ENCODE measurements at regions not wholly inside any gene's neighbourhood (a gene's known extent, or its start where the extent isn't known, plus 50 kb on each side); places are given as distances from the start of the nearest gene placed in this dataset.

- no peak for ATAC-seq
- Histone ChIP-seq H3K36me3 (no peaks in the 10 kb centered on the region), H3K4me3 (no peak overlapping the region), H3K9me3 (no peaks in the 10 kb centered on the region), H3K4me1 (no peaks in the 10 kb centered on the region), H3K27me3 (no peaks in the 10 kb centered on the region), H3K27ac (no peak overlapping the region)
- in situ Hi-C loops (cut with MboI; ENCODE audit: low sequenced_read_pairs in 4 of 4) (no loop called here), intact Hi-C loops (cut with DNase I; ENCODE audit: low total_unique reads) (no loop called here)
- no peak for DNase-seq
- no peak for TF ChIP-seq CTCF (IDR thresholded peaks at IDR 0.05 in 4 of 5, conservative IDR thresholded peaks at IDR 0.05 in 1 of 5)
- no peak for TF ChIP-seq POLR2A (IDR thresholded peaks at IDR 0.05)
These were observed 582.3 kb upstream of the CNTNAP2 start for GRCh38 chr7:145534301-145534700.

- Histone ChIP-seq H3K4me3 (no peak overlapping the region), H3K27ac (no peak overlapping the region), H3K27me3 (no peaks in the 10 kb centered on the region), H3K36me3 (no peaks in the 10 kb centered on the region), H3K4me1 (no peaks in the 10 kb centered on the region), H3K9me3 (no peaks in the 10 kb centered on the region)
- TF ChIP-seq CTCF (IDR thresholded peaks at IDR 0.05 in 4 of 5, conservative IDR thresholded peaks at IDR 0.05 in 1 of 5) (no peak), POLR2A (IDR thresholded peaks at IDR 0.05) (no peak)
- intact Hi-C loops (cut with DNase I; ENCODE audit: low total_unique reads) (no loop called here), in situ Hi-C loops (cut with MboI; ENCODE audit: low sequenced_read_pairs in 4 of 4) (no loop called here)
- no peak for DNase-seq
- no peak for ATAC-seq
These were observed 596.3 kb upstream of the CNTNAP2 start for GRCh38 chr7:145520284-145520683.

GRCh38 chr7:145511004-145511403, 605.6 kb upstream of the CNTNAP2 start:
- no peak for TF ChIP-seq CTCF (IDR thresholded peaks at IDR 0.05 in 4 of 5, conservative IDR thresholded peaks at IDR 0.05 in 1 of 5)
- TF ChIP-seq POLR2A (IDR thresholded peaks at IDR 0.05): no peak
- H3K9me3 ChIP-seq: no peaks in the 10 kb centered on the region
- no peak for ATAC-seq
- H3K4me3 ChIP-seq: no peak overlapping the region
- H3K36me3 ChIP-seq: no peaks in the 10 kb centered on the region
- intact Hi-C loops (cut with DNase I; ENCODE audit: low total_unique reads) (no loop called here), in situ Hi-C loops (cut with MboI; ENCODE audit: low sequenced_read_pairs in 4 of 4) (no loop called here)
- no peaks in the 10 kb centered on the region for H3K27me3 ChIP-seq
- no peak for DNase-seq
- H3K4me1 ChIP-seq: no peaks in the 10 kb centered on the region
- no peak overlapping the region for H3K27ac ChIP-seq

DNA sequence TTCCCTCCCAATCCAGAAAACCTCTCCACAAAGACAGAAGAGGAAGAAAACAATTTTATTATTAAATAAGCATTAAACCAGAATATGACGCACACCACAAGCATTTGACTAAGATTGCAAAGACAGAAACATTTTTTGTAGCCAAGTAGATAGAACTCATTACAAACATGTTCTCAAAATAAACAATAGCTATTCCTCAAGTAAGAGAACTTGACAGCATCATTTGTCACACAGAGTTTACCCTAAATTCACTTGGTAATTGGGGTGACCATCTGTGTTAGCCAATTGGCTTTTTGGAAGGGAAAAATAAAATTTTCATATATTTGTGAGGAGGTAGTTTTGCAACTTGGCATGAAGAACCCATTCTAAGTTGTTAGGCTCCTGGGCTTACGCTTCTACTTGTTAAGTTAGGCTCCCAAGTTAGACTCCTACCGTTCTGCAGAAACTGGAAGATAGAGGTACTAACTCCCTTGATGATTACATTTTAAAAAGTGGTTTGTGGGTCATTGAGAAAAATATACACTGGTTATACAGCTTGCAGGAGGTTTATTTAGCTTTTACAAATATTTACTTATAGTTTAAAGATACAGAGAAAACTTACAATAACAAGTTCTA, 618.6 kb upstream of the CNTNAP2 start:
- no peak for TF ChIP-seq POLR2A (IDR thresholded peaks at IDR 0.05)

DNA sequence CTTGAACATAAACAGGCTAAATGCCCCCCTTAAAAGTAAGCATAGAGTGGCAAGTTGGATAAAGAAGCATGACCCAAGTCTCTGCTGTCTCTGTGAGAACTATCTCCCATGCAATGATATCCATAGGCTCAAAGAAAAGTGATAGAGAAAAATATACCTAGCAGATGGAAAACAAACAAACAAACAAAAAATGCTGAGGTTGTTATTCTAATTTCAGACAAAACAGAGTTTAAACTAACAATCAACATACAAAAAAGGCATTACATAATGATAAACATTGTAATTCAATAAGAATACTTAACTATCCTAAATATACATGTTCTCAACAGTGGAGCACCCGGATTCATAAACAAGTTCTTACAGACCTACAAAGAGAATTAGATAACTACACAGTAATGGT, 626.2 kb upstream of the CNTNAP2 start:
- TF ChIP-seq CTCF (IDR thresholded peaks at IDR 0.05 in 4 of 5, conservative IDR thresholded peaks at IDR 0.05 in 1 of 5): no peak
- TF ChIP-seq POLR2A (IDR thresholded peaks at IDR 0.05): no peak
- Histone ChIP-seq H3K4me1 (no peaks in the 10 kb centered on the region), H3K27me3 (no peaks in the 10 kb centered on the region), H3K9me3 (no peaks in the 10 kb centered on the region), H3K4me3 (no peak overlapping the region), H3K36me3 (no peaks in the 10 kb centered on the region), H3K27ac (no peak overlapping the region)
- DNase-seq (no peak), ATAC-seq (no peak)
- intact Hi-C loops (cut with DNase I; ENCODE audit: low total_unique reads): no loop called here
- in situ Hi-C loops (cut with MboI; ENCODE audit: low sequenced_read_pairs in 4 of 4): no loop called here

More for the DNA sequence above, 618.6 kb upstream of the CNTNAP2 start:
- intact Hi-C loops (cut with DNase I; ENCODE audit: low total_unique reads) (no loop called here), in situ Hi-C loops (cut with MboI; ENCODE audit: low sequenced_read_pairs in 4 of 4) (no loop called here)
- Histone ChIP-seq H3K27me3 (no peaks in the 10 kb centered on the region), H3K9me3 (no peaks in the 10 kb centered on the region), H3K27ac (no peak overlapping the region), H3K36me3 (no peaks in the 10 kb centered on the region), H3K4me3 (no peak overlapping the region), H3K4me1 (no peaks in the 10 kb centered on the region)
- ATAC-seq (no peak), DNase-seq (no peak)
